ENCODE measurements at regions not wholly inside any gene's neighbourhood (a gene's known extent, or its start where the extent isn't known, plus 50 kb on each side); places are given as distances from the start of the nearest gene placed in this dataset.

- TF ChIP-seq CTCF (IDR thresholded peaks at IDR 0.05 in 2 of 3, conservative IDR thresholded peaks at IDR 0.05 in 1 of 3; ENCODE audit: control insufficient read depth in 2 of 3, extremely low read depth in 1 of 3, insufficient read depth in 1 of 3, low read depth in 3 of 3, low read length in 3 of 3): no peak
- no peak for TF ChIP-seq NFIC (IDR thresholded peaks at IDR 0.05; ENCODE audit: low read depth, low read length)
- TF ChIP-seq, protein P1, sequence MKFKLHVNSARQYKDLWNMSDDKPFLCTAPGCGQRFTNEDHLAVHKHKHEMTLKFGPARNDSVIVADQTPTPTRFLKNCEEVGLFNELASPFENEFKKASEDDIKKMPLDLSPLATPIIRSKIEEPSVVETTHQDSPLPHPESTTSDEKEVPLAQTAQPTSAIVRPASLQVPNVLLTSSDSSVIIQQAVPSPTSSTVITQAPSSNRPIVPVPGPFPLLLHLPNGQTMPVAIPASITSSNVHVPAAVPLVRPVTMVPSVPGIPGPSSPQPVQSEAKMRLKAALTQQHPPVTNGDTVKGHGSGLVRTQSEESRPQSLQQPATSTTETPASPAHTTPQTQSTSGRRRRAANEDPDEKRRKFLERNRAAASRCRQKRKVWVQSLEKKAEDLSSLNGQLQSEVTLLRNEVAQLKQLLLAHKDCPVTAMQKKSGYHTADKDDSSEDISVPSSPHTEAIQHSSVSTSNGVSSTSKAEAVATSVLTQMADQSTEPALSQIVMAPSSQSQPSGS (IDR thresholded peaks at IDR 0.05; ENCODE audit: low read length): no peak
- TF ChIP-seq NFYB (IDR thresholded peaks at IDR 0.05; ENCODE audit: insufficient read depth, low read depth, low read length): no peak
- TF ChIP-seq CHD2 (IDR thresholded peaks at IDR 0.05; ENCODE audit: borderline replicate concordance, low read depth, low read length): no peak
- TF ChIP-seq BRCA1 (IDR thresholded peaks at IDR 0.05; ENCODE audit: low read depth, low read length): no peak
- no peak for TF ChIP-seq SMC3 (IDR thresholded peaks at IDR 0.05; ENCODE audit: borderline replicate concordance, low read length)
- TF ChIP-seq ZNF622 (IDR thresholded peaks at IDR 0.05): no peak
- TF ChIP-seq, protein P2, sequence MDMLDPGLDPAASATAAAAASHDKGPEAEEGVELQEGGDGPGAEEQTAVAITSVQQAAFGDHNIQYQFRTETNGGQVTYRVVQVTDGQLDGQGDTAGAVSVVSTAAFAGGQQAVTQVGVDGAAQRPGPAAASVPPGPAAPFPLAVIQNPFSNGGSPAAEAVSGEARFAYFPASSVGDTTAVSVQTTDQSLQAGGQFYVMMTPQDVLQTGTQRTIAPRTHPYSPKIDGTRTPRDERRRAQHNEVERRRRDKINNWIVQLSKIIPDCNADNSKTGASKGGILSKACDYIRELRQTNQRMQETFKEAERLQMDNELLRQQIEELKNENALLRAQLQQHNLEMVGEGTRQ (IDR thresholded peaks at IDR 0.05; ENCODE audit: borderline replicate concordance, low read depth, low read length): no peak
These were observed 319.9 kb downstream of the CBLN4 start for GRCh38 chr20:55685425-55685824.

Data from GM12878 (cell line).